Endodermal cell (in vitro differentiated cells): ENCODE measurements at regions not wholly inside any gene's neighbourhood (a gene's known extent, or its start where the extent isn't known, plus 50 kb on each side); places are given as distances from the start of the nearest gene placed in this dataset.

Experiments
- DNase-seq: peaks from one replicate; pipeline ENCODE4 v3.0.0-alpha.2; 2017
- H3K27ac ChIP-seq: 2 replicates; pipeline ENCODE4 v1.5.1; 2013; ENCODE audit warnings: mild to moderate bottlenecking, low read depth, low read length, moderate library complexity
- H3K27me3 ChIP-seq: 2 replicates; pipeline ENCODE4 v1.6.1; 2013; ENCODE audit warnings: mild to moderate bottlenecking, low read length, moderate library complexity; ENCODE audit not compliant: insufficient read depth, control insufficient read depth, poor library complexity, severe bottlenecking
- H3K36me3 ChIP-seq: 2 replicates; pipeline ENCODE4 v1.7.0; 2013; ENCODE audit warnings: mild to moderate bottlenecking, low read length, moderate library complexity; ENCODE audit not compliant: control insufficient read depth, insufficient read depth
- H3K4me1 ChIP-seq: one replicate; pipeline ENCODE4 v1.7.0; 2013; ENCODE audit warnings: low read length; ENCODE audit not compliant: control insufficient read depth, insufficient read depth
- H3K4me3 ChIP-seq: 2 replicates; pipeline ENCODE4 v1.5.1; 2013; ENCODE audit warnings: mild to moderate bottlenecking, low read length, moderate library complexity
- H3K9ac ChIP-seq: 2 replicates; pipeline ENCODE4 v1.6.1; 2013; ENCODE audit warnings: mild to moderate bottlenecking, low read length, moderate library complexity; ENCODE audit not compliant: poor library complexity, severe bottlenecking; ENCODE audit errors: extremely low read depth
- H3K9me3 ChIP-seq: 2 replicates; pipeline ENCODE4 v1.6.1; 2013; ENCODE audit warnings: mild to moderate bottlenecking, low read length, moderate library complexity; ENCODE audit not compliant: control insufficient read depth
- H3K27ac Mint-ChIP-seq: 2 replicates; pipeline ENCODE4 v1.8.0; 2020; ENCODE audit warnings: mixed read lengths
- H3K27me3 Mint-ChIP-seq: 2 replicates; pipeline ENCODE4 v1.8.0; 2021; ENCODE audit warnings: mild to moderate bottlenecking, mixed read lengths; ENCODE audit not compliant: insufficient read depth
- H3K36me3 Mint-ChIP-seq: 2 replicates; pipeline ENCODE4 v1.8.0; 2020; ENCODE audit warnings: low read depth, mixed read lengths
- H3K4me1 Mint-ChIP-seq: 2 replicates; pipeline ENCODE4 v1.8.0; 2020; ENCODE audit warnings: mixed read lengths
- H3K4me3 Mint-ChIP-seq: 2 replicates; pipeline ENCODE4 v1.8.0; 2020; ENCODE audit warnings: mild to moderate bottlenecking, moderate library complexity, mixed read lengths
- H3K9me3 Mint-ChIP-seq: 2 replicates; pipeline ENCODE4 v1.8.0; 2020; ENCODE audit warnings: mild to moderate bottlenecking, mixed read lengths
- WGBS, 2 experiments: methylation state at CpG; one replicate each; pipeline versions ENCODE4 v1.1.5 to v1.1.7; 2013; ENCODE audit warnings: missing lambda C conversion rate in 2 of 2, mixed read lengths in 1 of 2; ENCODE audit not compliant: insufficient coverage in 1 of 2, insufficient read length in 1 of 2; 5-methylcytosine and 5-hydroxymethylcytosine counted together
- TF ChIP-seq, protein P1 (sequence below): fragments of 200-600 bp; sonication (generic); conservative IDR thresholded peaks from 2 replicates; pipeline ENCODE4 v1.5.0; 2021; ENCODE audit warnings: antibody characterized with exemption, mild to moderate bottlenecking

DNA sequence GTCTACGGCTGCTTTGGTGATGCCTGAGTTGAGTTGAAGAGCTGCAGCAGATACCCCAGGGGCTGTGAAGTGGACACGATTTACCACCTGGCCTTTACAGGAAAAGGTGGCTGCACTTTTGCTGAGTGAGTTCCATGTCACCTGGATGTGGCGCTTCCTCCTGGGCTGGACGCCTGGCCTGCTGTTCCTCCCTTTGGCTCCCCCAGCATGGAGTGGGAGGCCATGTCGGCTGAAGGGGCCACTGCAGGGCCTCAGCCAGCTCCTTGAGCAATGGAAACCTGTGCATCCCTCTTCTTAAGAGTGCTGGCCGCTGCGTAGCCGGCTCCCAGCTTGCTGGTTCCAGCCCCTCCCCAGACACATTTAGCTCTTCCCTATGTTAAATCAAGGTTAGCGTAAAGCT is 221.0 kb downstream of the GLRX3 start:
- Histone ChIP-seq H3K27ac (no peak overlapping the region), H3K4me3 (no peak overlapping the region), H3K9ac (no peak overlapping the region), H3K4me1 (no peaks in the 10 kb centered on the region), H3K36me3 (no peaks in the 10 kb centered on the region), H3K27me3 (no peaks in the 10 kb centered on the region), H3K9me3 (no peaks in the 10 kb centered on the region)
- peak; percentile 23 for DNase-seq
- TF ChIP-seq, protein P1, sequence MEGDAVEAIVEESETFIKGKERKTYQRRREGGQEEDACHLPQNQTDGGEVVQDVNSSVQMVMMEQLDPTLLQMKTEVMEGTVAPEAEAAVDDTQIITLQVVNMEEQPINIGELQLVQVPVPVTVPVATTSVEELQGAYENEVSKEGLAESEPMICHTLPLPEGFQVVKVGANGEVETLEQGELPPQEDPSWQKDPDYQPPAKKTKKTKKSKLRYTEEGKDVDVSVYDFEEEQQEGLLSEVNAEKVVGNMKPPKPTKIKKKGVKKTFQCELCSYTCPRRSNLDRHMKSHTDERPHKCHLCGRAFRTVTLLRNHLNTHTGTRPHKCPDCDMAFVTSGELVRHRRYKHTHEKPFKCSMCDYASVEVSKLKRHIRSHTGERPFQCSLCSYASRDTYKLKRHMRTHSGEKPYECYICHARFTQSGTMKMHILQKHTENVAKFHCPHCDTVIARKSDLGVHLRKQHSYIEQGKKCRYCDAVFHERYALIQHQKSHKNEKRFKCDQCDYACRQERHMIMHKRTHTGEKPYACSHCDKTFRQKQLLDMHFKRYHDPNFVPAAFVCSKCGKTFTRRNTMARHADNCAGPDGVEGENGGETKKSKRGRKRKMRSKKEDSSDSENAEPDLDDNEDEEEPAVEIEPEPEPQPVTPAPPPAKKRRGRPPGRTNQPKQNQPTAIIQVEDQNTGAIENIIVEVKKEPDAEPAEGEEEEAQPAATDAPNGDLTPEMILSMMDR: no peak
- Mint-ChIP-seq H3K9me3 (no peaks in the 10 kb centered on the region), H3K4me1 (no peaks in the 10 kb centered on the region), H3K4me3 (no peak overlapping the region), H3K36me3 (no peaks in the 10 kb centered on the region), H3K27ac (no peak overlapping the region), H3K27me3 (peaks cover 1% of the 10 kb centered on the region)
- 87 to 89% methylated on average over 8 to 9 of the region's 9 CpGs for WGBS, 2 experiments

DNA sequence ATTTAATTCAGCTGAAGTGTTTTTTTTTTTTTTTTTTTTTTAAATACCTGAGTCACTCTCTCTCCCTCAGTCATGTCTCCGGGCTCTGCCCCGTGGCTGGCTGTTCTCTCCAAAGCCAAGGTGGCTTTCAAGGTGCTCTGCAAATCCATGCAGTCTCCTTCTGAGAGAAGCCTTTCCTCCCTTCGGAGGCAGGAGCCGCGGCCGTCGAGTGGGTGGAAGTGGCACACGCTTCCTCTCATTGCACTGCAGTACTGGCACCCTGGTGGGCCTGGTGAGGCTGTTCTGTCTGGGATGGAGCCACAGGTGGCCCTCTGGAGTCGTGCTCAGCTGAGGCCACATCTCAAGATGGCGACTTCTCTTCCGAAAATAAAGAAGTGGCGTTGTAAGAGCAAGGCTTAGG is 221.8 kb downstream of the GLRX3 start:
- 85 to 93% methylated on average over 9 to 12 of the region's 12 CpGs for WGBS, 2 experiments
- H3K4me3 Mint-ChIP-seq: no peak overlapping the region
- no peaks in the 10 kb centered on the region for H3K36me3 ChIP-seq
- no peak overlapping the region for H3K9ac ChIP-seq
- H3K27ac Mint-ChIP-seq: no peak overlapping the region
- H3K4me3 ChIP-seq: no peak overlapping the region
- H3K9me3 ChIP-seq: no peaks in the 10 kb centered on the region
- no peaks in the 10 kb centered on the region for H3K36me3 Mint-ChIP-seq
- H3K27me3 ChIP-seq: no peaks in the 10 kb centered on the region
- no peak for DNase-seq
- no peak overlapping the region for H3K27ac ChIP-seq
- no peaks in the 10 kb centered on the region for H3K4me1 ChIP-seq
- peaks cover 1% of the 10 kb centered on the region for H3K27me3 Mint-ChIP-seq
- no peaks in the 10 kb centered on the region for H3K4me1 Mint-ChIP-seq
- H3K9me3 Mint-ChIP-seq: no peaks in the 10 kb centered on the region
- TF ChIP-seq, protein P1: no peak

DNA sequence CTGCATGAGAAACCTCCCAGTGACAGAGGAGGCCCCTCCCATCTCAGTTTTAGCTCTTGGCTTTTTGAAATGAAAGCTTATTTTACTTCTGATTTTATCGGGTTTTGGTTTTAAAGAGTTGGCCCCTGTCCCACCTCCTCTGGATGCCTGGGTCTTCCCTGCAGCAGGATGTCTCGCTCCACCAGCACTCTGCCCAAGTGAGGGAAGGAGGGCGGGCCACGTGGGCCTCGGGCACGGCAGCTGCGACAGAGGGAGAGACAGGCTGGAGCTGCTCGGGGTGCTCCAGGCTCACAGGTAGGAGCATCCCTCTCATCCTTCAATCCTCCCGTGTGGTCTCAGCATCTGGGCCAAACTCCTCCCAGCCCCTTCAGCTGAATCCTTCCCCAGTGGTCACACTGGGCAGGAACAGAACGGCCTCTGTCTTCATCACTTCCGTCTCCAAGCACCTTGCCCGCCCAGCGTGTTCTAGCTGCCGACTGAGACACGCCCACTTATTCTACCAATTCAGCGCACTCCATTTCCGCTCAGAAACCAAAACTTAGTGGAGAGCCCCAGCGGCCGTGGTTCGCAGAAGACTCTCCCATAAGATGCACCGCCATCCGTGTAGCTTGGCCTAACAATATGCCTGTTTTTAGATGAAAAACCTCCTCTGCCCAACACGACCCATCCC is 222.9 kb downstream of the GLRX3 start:
- Histone ChIP-seq H3K9me3 (no peaks in the 10 kb centered on the region), H3K27me3 (no peaks in the 10 kb centered on the region), H3K4me3 (no peak overlapping the region), H3K9ac (no peak overlapping the region), H3K27ac (no peak overlapping the region), H3K4me1 (no peaks in the 10 kb centered on the region), H3K36me3 (no peaks in the 10 kb centered on the region)
- no peaks in the 10 kb centered on the region for H3K4me1 Mint-ChIP-seq
- H3K27ac Mint-ChIP-seq: no peak overlapping the region
- TF ChIP-seq, protein P1: no peak
- no peaks in the 10 kb centered on the region for H3K36me3 Mint-ChIP-seq
- no peaks in the 10 kb centered on the region for H3K9me3 Mint-ChIP-seq
- DNase-seq: no peak
- no peak overlapping the region for H3K4me3 Mint-ChIP-seq
- H3K27me3 Mint-ChIP-seq: no peaks in the 10 kb centered on the region
- WGBS, 2 experiments: 84 to 96% methylated on average over 12 to 23 of the region's 23 CpGs
